ENCODE measurements at regions not wholly inside any gene's neighbourhood (a gene's known extent, or its start where the extent isn't known, plus 50 kb on each side); places are given as distances from the start of the nearest gene placed in this dataset.

DNA sequence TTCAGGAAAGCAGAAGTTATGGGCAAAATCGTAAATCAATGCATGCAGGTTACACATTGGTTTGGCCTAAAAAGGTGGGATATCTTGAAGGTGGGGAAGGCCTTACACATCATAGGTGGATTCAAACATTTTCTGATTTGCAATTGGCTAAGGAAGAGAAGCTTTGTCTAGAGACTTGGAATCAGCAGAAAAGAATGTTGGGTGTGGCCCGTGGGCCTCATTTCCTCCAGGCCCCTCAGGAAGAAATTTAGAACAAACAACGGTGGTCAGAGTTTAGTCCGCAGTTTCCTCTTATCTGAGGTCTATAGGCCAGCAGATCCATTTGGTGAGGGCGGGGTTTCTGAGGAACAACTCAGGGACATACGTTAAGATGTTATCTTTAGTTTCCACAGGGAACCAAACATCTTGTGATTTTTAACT lies 50.9 kb upstream of the AFF3 start:
- ATAC-seq, result no peak
- peaks cover 59% of the 10 kb centered on the region for H3K4me1 ChIP-seq

DNA sequence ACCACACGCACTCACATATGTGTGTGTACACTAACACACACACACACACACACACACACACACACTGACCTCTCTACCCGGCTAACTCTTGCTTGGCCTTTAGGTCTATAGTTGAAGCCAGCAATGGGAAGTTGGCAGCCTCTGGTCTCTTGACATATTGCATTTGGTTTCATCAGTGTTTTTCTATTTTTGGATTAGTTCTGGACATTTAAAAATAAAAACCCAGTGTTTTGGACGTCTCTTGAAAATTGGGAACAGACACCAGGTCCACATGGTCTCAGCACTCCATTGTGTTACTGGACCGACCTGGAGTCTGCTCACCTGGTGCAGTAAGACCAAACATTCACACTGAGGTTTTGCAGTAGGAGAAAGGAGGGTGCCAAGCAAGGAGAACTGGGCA lies 50.4 kb upstream of the AFF3 start:
- Histone ChIP-seq H3K4me1 (peaks cover 54% of the 10 kb centered on the region), H3K9me3 (no peaks in the 10 kb centered on the region), H3K4me3 (no peak overlapping the region), H3K27ac (peak overlapping the region; percentile 82), H3K36me3 (no peaks in the 10 kb centered on the region), H3K27me3 (ENCODE audit: low read depth) (no peaks in the 10 kb centered on the region)
- no peak for TF ChIP-seq CTCF (IDR thresholded peaks at IDR 0.05)
- DNase-seq (no peak), ATAC-seq (no peak)
- intact Hi-C loops (cut with DNase I), result no loop called here

More for the DNA sequence above, 50.9 kb upstream of the AFF3 start:
- no peaks in the 10 kb centered on the region for H3K36me3 ChIP-seq
- intact Hi-C loops (cut with DNase I), result no loop called here
- no peaks in the 10 kb centered on the region for H3K9me3 ChIP-seq
- H3K27ac ChIP-seq, result peak overlapping the region; percentile 82
- no peak for TF ChIP-seq CTCF (IDR thresholded peaks at IDR 0.05)
- H3K4me3 ChIP-seq, result no peak overlapping the region
- no peaks in the 10 kb centered on the region for H3K27me3 ChIP-seq (ENCODE audit: low read depth)
- no peak for DNase-seq

- Histone ChIP-seq H3K4me3 (peak overlapping the region; percentile 39), H3K4me1 (peaks cover 49% of the 10 kb centered on the region), H3K27me3 (ENCODE audit: low read depth) (no peaks in the 10 kb centered on the region), H3K9me3 (no peaks in the 10 kb centered on the region), H3K36me3 (no peaks in the 10 kb centered on the region), H3K27ac (peak overlapping the region; percentile 82)
- ATAC-seq, result peak; percentile 9 to 45
- no peak for TF ChIP-seq CTCF (IDR thresholded peaks at IDR 0.05)
- intact Hi-C loops (cut with DNase I), result no loop called here
- DNase-seq, result no peak
Measured at GRCh38 chr2:100192300-100192699, 49.9 kb upstream of the AFF3 start.

Measured in lower lobe of right lung (tissue), 2 donors.